GM12878 (cell line): ENCODE measurements at regions not wholly inside any gene's neighbourhood (a gene's known extent, or its start where the extent isn't known, plus 50 kb on each side); places are given as distances from the start of the nearest gene placed in this dataset.

Experiments used
- EZH2 ChIP-seq: IDR thresholded peaks from 2 replicates; pipeline ENCODE4 v1.6.1; 2012; ENCODE audit warnings: low read depth, mild to moderate bottlenecking, control low read depth, inconsistent platforms, low read length, borderline replicate concordance; ENCODE audit not compliant: control insufficient read depth
- GATAD2B ChIP-seq: fragments of 450-650 bp; conservative IDR thresholded peaks from 2 replicates; pipeline ENCODE4 v1.6.1; 2017; ENCODE audit warnings: low read depth, mild to moderate bottlenecking, moderate library complexity
- KDM1A ChIP-seq: fragments of 200-600 bp; sonication (generic); IDR thresholded peaks from 2 replicates; pipeline ENCODE4 v1.6.1; 2016; ENCODE audit warnings: borderline replicate concordance
- MXI1 ChIP-seq: fragments of 150-350 bp; IDR thresholded peaks from 2 replicates; pipeline ENCODE4 v1.6.1; 2011; ENCODE audit warnings: low read depth, mild to moderate bottlenecking, inconsistent platforms, low read length, improper control_type of control experiment
- NFIC ChIP-seq: IDR thresholded peaks from 2 replicates; pipeline ENCODE4 v1.6.1; 2012; ENCODE audit warnings: low read depth, mild to moderate bottlenecking, inconsistent platforms, low read length, moderate library complexity
- NFXL1 ChIP-seq: fragments of 450-650 bp; IDR thresholded peaks from 2 replicates; pipeline ENCODE4 v1.6.1; 2017; ENCODE audit warnings: antibody characterized with exemption, mild to moderate bottlenecking, borderline replicate concordance
- POLR2A ChIP-seq: IDR thresholded peaks from 2 replicates; pipeline ENCODE4 v1.6.1; 2011; ENCODE audit warnings: low read depth, mild to moderate bottlenecking, low read length
- TCF7 ChIP-seq: IDR thresholded peaks from 2 replicates; pipeline ENCODE4 v1.6.1; 2014; ENCODE audit warnings: antibody characterized with exemption, borderline replicate concordance
- ZNF384 ChIP-seq: IDR thresholded peaks from 2 replicates; pipeline ENCODE4 v1.6.1; 2012; ENCODE audit warnings: low read depth, mild to moderate bottlenecking, low read length, improper control_type of control experiment, borderline replicate concordance
- ZSCAN29 ChIP-seq: fragments of 450-650 bp; IDR thresholded peaks from 2 replicates; pipeline ENCODE4 v1.6.1; 2017; ENCODE audit warnings: mild to moderate bottlenecking, moderate library complexity
- TF ChIP-seq, protein P1 (sequence below), 3 experiments: IDR thresholded peaks in 2 of 3; conservative IDR thresholded peaks in 1 of 3; 2 replicates each; pipeline ENCODE4 v1.5.1; 2011; ENCODE audit warnings: low read depth in 3 of 3, low read length in 3 of 3, mild to moderate bottlenecking in 3 of 3, control low read depth in 2 of 3, moderate library complexity in 2 of 3, inconsistent platforms in 1 of 3, mixed read lengths in 1 of 3; ENCODE audit not compliant: control insufficient read depth in 2 of 3, insufficient read depth in 1 of 3; ENCODE audit errors: extremely low read depth in 1 of 3
- TF ChIP-seq, protein P2 (sequence below): IDR thresholded peaks from 2 replicates; pipeline ENCODE4 v1.6.1; 2012; ENCODE audit warnings: mild to moderate bottlenecking, low read depth, low read length

DNA sequence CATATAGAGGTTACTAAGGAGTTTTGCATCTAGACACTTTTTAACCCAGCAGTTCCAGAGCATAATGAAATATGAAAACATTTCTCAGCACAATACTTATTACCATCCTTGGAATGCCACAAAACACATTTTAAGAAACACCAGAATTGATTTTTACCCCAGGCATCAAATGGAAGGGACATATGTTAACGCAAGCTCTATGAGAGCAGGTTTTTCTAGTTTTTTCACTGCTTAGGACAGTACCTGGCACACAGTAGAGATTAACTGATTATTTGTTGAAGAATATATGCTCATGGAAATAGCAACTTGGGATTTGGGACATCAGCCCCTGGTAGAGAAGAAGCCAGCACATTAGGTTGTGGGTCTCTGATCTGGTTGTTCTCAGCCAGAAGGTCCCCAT is 67.0 kb upstream of the ARID5B start:
- TF ChIP-seq MXI1 (no peak), NFIC (no peak), GATAD2B (no peak), POLR2A (no peak), EZH2 (no peak), KDM1A (no peak), TCF7 (no peak), ZNF384 (no peak), NFXL1 (no peak), ZSCAN29 (no peak)
- TF ChIP-seq, protein P1, sequence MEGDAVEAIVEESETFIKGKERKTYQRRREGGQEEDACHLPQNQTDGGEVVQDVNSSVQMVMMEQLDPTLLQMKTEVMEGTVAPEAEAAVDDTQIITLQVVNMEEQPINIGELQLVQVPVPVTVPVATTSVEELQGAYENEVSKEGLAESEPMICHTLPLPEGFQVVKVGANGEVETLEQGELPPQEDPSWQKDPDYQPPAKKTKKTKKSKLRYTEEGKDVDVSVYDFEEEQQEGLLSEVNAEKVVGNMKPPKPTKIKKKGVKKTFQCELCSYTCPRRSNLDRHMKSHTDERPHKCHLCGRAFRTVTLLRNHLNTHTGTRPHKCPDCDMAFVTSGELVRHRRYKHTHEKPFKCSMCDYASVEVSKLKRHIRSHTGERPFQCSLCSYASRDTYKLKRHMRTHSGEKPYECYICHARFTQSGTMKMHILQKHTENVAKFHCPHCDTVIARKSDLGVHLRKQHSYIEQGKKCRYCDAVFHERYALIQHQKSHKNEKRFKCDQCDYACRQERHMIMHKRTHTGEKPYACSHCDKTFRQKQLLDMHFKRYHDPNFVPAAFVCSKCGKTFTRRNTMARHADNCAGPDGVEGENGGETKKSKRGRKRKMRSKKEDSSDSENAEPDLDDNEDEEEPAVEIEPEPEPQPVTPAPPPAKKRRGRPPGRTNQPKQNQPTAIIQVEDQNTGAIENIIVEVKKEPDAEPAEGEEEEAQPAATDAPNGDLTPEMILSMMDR (IDR thresholded peaks at IDR 0.05 in 2 of 3, conservative IDR thresholded peaks at IDR 0.05 in 1 of 3; ENCODE audit: control insufficient read depth in 2 of 3, extremely low read depth in 1 of 3, insufficient read depth in 1 of 3, low read depth in 3 of 3, low read length in 3 of 3), result no peak
- TF ChIP-seq, protein P2, sequence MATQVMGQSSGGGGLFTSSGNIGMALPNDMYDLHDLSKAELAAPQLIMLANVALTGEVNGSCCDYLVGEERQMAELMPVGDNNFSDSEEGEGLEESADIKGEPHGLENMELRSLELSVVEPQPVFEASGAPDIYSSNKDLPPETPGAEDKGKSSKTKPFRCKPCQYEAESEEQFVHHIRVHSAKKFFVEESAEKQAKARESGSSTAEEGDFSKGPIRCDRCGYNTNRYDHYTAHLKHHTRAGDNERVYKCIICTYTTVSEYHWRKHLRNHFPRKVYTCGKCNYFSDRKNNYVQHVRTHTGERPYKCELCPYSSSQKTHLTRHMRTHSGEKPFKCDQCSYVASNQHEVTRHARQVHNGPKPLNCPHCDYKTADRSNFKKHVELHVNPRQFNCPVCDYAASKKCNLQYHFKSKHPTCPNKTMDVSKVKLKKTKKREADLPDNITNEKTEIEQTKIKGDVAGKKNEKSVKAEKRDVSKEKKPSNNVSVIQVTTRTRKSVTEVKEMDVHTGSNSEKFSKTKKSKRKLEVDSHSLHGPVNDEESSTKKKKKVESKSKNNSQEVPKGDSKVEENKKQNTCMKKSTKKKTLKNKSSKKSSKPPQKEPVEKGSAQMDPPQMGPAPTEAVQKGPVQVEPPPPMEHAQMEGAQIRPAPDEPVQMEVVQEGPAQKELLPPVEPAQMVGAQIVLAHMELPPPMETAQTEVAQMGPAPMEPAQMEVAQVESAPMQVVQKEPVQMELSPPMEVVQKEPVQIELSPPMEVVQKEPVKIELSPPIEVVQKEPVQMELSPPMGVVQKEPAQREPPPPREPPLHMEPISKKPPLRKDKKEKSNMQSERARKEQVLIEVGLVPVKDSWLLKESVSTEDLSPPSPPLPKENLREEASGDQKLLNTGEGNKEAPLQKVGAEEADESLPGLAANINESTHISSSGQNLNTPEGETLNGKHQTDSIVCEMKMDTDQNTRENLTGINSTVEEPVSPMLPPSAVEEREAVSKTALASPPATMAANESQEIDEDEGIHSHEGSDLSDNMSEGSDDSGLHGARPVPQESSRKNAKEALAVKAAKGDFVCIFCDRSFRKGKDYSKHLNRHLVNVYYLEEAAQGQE, result no peak
